Left colon (tissue), 2 donors: ENCODE measurements at regions not wholly inside any gene's neighbourhood (a gene's known extent, or its start where the extent isn't known, plus 50 kb on each side); places are given as distances from the start of the nearest gene placed in this dataset.
A peak's percentile ranks its signal among the peaks of the same experiment; 100 is the strongest.

Experiments
- ATAC-seq: fragments of 200-7000 bp; cut with Tn5 transposase; one replicate; pipeline ENCODE4 v1.9.1; 2020; ENCODE audit warnings: mild to moderate bottlenecking, moderate library complexity
- DNase-seq, 2 donors: peaks; one replicate each; pipeline ENCODE4 v3.0.0-alpha.2; 2020
- intact Hi-C, 2 donors: fragments of 100-400 bp; cut with DNase I in 1 of 2; cut with micrococcal nuclease in 1 of 2; formaldehyde crosslinking; loops; one replicate each; pipeline versions ENCODE4 v1.11.2 to v1.14.0; 2022; cut with DNase I, micrococcal nuclease
- donor health status: DM: no; HTN: no; CAD: no.
- donor health status: DM: yes; HTN: yes; CAD: no.

DNA sequence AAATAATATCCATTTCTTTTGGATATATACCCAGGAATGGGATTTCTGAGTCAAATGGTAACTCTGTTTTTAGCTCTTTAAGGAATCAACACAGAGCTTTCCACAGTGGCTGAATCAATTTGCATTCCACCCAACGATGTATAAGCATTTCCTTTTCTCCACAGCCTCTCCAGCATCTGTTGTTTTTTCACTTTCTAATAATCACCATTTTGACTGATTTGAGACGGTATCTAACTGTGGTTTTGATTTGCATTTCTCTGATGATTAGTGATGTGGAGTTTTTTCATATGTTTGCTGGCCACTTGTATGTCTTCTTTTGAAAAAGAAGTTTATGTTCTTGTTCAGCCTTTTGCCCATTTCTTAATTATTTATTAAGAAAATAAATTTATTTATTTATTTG, 352.2 kb upstream of the OBI1 start:
- intact Hi-C loops = no loop called here
- no peak for ATAC-seq

DNA sequence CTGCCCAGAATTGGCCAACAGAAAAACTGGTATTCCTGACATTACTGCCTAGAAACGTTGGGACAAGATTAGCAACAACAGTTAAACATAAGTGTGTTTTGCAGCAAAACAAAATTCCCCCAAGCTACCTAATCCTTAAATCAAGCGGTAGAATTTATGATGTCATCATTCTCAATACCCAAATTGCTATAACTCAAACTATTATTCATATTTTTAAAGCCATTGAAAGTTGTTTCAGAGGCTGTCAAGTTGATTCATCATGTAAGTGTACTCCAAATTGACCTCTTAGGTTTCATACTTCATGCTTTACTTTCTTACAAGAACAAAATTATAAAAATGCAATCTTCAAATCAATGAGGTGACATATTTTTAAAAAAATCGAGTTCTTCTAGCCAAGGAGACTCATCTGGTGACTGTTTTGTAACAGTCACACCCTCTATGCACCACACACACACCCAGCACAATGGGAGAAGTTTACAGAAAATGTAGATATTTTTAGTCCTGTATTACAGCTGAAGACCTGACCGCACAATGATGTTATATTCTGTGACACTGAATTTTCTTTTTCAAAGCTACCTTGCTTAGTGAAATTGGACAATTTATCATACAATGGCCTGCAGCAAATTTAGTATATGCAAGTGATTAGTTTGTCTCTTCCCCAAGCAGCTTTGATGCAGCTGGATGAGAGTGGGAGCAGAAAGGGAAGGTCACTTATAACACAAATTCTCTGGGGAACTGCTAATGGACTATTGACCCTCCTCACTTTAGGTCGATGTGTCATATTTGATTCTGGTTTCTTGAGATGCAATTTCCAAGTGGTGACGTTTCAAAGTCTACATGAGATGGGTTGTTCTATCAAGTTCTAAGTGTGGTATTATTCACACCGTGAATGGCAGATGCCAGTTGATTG, 345.3 kb upstream of the OBI1 start:
- ATAC-seq (no peak), DNase-seq (no peak)
- intact Hi-C loops = no loop called here

More for the DNA sequence above, 352.2 kb upstream of the OBI1 start:
- no peak for DNase-seq

DNA sequence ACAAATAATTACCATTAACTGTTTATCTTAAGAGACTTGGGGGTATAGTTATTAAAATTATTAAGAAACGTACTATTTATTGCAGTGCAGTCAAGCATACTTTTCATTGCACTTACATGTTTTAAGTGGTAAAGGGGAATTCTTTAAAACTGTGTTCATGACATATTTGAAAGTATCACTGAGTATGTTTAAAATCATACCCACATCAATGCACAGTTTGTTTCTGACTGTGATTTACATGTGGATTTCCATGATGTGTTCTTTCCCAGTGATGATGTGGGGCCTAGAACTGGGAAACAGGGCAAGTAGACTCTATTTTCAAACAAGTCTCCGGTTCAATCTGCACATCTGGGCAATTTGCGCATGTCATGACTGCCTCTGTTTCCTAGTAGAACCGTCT, 340.5 kb upstream of the OBI1 start:
- intact Hi-C loops = no loop called here
- no peak for DNase-seq
- no peak for ATAC-seq

DNA sequence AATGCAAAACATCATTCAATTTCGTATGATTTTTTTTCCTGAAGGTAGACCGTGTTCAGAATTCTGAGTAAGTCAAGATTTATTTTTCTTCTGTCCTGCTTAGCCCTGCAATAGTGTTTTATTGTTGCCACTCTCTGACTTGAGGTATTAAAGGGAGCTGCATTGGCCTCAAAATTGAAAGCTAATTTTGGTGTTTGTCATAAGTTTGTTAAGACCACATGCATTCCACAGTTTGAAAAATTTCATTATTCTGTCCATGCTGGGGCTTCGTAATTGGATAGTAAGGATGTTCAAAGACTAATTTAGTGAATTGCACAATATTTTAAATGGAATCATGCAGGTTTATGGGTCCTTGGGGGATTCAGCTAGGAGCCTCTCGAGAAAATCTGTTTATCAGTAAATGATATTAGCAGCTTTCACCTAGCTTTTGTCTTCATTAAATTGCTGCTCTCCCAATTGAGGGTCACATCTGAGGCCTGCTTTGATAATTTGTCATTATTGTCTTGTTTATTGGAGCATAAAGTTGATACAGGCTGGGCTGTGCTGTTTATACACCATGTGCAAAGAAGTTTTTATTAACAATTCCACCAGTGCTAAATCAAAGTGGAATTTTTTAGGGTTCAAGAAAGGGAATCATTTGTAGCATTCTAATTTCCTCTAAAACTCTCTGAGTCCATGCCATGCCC, 339.8 kb upstream of the OBI1 start:
- no peak for DNase-seq
- ATAC-seq = no peak
- intact Hi-C loops = no loop called here

DNA sequence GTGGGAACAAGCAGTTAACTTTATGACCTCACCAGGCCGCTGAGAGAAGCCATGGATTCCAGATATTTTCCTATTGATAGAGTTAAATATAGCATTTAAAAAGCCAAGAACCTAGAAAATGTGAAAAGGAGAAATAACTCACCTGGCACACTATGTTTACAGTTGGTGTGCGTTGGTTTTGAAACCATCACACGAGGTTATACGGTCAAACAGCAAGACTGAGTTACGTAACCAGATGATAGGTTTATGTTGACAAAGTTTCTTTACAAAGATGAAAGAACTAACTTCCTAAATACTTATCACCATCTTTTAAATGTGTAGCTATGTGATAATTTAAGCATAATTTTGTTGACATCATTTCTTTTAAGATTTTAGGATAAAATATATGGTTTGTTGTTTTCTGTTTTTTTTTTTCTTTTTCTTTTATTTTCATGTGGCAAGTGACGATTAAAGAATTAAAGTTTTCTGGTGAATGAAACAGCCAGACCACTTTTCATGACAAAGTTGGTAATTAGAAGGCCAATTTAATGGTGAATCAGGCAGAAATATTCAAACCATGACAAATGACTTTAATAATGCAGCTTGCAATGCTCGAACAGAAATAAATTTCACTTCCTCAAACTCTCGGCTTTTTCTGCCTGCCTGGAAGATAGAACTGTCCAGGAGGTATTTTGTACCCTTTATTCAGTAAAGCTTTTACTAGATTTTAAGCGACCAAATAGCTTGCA, 339.1 kb upstream of the OBI1 start:
- ATAC-seq (no peak), DNase-seq (no peak)
- intact Hi-C loops = no loop called here

DNA sequence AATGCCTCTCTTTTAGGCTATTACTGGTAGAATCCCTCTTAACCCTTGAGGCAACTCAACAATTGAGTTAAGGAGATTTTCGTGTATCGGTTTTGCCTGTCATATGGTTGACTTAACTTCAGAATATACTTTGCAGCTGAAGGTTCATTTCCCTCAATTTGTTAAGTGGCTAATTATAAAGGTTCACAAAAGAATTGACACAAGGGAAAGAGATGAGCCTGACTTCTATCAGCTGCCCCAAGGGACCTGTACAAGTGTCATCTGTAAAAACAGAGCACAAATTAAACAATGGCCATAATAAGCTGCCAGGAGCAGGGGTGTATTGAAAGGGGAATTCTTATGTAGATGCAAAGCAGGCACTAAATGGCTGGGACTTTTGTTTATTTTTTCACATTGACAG, 334.8 kb upstream of the OBI1 start:
- intact Hi-C loops = no loop called here
- ATAC-seq = no peak

DNA sequence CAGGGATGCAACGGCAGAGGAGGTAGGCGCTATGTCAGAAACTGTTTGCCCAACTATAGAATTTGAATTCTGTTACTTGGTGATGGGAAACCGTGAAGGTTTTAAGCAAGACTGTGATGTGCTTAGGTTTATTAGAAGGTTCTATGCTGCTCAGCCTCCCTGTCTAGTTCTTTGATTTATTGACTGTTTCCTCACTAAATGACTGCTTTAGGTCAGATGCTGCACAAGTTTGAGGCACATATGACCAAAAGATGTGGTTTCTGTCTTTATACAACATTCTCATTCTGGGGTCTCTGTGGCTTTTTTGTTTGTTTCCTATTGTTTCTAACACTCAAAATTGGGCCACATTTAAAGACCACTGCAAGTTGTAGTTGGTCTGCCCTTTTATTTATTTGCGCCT, 323.0 kb upstream of the OBI1 start:
- ATAC-seq (no peak), DNase-seq (no peak)
- intact Hi-C loops = no loop called here

More for the DNA sequence above, 334.8 kb upstream of the OBI1 start:
- DNase-seq = no peak

DNA sequence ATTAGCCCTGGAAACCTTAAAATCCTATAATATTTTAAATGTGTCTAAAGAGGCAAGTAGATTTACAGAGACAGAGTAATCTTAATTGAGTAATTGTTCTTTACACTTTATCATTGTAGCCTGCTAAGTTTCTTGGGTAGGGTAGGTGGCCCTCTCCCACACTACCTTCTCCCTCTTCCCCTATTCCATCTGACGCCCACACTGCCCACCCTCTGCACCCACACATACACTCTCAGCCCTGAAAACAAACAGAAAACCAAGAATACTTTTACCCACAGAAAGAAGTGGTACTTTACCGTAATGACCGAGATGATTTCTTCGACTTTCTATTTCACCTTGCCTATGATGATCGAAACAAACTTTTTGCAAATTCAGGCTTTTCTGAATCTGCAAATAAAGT, 320.4 kb upstream of the OBI1 start:
- ATAC-seq = no peak
- intact Hi-C loops = loop anchor here in 1 of 2 donors (5.0 kb wide), 1 partner anchor 842 kb away; no protein-coding TSS in a partner anchor
- no peak for DNase-seq

DNA sequence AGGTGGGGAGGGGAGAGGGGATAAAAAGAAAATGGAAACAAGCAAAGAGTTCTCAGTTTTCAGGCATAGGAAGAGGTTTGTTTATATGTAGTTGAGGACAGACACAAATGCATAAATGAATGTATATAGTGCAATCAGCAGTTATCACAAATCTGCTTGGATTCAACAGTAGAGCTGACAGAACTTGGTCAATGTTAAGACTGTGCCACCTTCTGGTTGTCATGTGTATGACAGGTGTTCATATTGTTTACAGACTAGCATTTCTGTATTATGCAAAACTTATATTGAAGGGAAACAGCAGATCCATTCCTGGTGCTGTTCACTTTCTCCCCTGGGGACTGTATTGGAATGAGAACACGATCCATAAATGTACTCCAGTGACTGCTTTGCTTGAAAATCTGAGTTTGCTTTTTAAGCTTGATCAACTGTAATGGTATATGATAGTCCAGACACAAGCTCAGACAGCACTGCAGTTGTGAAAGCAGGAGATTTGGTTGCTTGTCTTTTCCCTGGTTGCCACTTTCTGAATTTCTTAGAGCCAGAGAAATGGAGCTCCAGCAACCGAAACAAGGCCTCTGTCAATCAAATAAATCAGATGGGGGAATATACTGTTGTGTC, 319.5 kb upstream of the OBI1 start:
- intact Hi-C loops = loop anchor here in 1 of 2 donors (5.0 kb wide), 1 partner anchor 841 kb away; no protein-coding TSS in a partner anchor
- ATAC-seq (peak; percentile 73), DNase-seq (peak in 1 of 2 donors; percentile 20)

DNA sequence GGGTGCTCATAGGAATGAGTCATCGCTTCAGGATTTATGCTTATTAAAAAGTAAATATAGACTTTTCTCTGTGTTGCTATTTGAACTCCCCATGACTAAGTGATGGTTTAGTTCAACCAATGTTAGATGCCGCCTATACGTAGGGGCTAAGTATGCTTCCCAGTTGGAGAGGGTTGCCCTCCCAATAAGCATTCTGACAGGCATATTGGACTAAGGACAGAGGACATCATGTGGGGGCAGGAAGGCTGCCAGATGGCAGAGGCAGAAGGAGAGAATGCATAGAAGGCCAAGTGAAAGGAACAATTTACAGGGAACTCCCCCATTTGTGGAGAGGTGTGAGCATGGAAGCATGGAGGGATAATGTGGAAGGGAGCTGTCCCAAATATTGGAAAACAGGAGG, 318.4 kb upstream of the OBI1 start:
- DNase-seq (no peak), ATAC-seq (no peak)
- intact Hi-C loops = loop anchor here in 1 of 2 donors (5.0 kb wide), 1 partner anchor 840 kb away; no protein-coding TSS in a partner anchor

DNA sequence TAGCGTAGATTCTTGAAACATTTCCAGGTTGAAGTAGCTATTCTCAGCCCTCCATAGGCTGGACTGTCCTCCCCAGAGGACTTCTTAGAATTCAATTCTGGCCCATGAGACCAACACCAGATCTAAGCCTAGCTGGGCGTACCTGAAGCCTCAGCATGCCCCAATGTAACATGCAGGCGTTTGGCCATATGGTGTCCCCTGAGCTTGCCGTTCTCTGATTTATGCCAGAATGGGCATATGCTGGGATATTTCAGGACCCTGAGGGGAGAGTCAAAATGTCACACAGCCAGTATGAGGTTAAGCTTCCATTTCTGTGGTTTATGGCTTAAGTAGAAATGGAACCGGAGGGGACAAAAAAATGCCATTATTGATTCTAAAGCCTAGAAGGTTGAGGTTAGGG, 317.7 kb upstream of the OBI1 start:
- DNase-seq (no peak), ATAC-seq (no peak)
- intact Hi-C loops = loop anchor here in 1 of 2 donors (5.0 kb wide), 1 partner anchor 839 kb away; no protein-coding TSS in a partner anchor

DNA sequence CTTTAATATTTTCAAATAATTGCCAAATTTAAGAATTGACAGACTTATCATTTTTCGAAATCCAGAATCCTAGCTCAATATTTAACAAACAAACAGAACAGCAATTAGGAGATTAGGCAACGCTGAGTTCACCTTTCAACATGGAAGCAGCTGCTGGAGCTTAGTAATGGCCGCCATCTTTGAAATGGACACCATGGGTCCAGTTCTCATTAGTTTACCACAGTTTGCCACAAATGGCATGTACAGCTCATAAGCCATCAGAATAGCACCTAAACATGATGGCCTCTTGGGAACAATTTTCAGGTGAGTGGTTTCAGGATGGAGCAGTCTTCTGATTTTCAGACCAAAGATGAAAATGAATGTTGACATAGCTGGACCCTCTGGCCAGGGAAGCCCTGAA, 313.6 kb upstream of the OBI1 start:
- no peak for DNase-seq
- intact Hi-C loops = no loop called here
- no peak for ATAC-seq

DNA sequence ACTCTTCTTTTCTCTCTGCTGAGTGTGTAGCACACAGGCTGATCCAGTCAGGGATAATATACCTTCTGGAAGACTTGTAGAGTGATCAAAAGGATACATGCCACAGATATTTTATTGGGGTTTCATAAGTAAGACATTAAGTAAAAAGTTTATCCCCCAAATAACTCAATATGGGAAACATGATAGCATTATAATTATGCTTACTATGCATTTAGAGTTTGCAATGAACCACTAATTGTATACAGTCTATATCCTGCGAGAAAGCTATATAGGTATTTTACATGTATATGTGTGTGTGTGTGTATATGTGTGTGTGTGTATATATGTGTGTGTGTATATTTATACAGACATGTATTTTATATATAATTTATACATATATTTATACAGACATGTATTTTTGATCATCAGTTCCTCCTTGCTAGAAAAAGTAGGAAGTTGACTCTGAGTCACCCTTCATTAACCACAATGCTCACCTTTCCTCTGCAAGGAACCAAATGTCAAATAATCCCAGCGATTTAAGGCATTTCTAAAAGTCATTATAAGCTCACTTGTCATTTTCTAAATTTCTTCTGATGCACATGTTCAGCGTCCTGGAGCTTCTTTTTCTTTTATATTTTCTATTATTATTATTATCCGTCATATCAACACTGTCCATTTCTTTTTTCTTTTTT, 312.5 kb upstream of the OBI1 start:
- intact Hi-C loops = no loop called here

DNA sequence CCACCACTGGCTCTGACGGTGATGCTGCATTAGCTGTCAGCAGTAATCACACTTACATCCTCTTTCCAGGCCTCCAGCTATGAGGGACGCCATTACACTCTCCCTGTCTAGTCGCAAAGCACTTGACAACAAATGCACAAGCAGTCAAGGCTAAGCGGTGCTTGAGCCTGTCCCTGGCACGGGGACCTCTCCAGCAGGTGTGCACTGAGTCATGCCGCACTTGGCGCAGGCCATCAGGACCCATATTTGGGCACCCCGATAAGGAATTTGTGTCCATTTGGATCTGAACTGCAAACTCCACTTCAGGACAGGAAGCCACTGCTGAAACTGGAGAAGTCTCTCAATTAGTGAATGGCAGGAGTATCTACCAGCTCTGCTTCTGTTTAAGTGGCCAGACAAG, 301.9 kb upstream of the OBI1 start:
- DNase-seq = no peak
- ATAC-seq = no peak
- intact Hi-C loops = no loop called here

More for the DNA sequence above, 312.5 kb upstream of the OBI1 start:
- DNase-seq = no peak
- ATAC-seq = no peak

DNA sequence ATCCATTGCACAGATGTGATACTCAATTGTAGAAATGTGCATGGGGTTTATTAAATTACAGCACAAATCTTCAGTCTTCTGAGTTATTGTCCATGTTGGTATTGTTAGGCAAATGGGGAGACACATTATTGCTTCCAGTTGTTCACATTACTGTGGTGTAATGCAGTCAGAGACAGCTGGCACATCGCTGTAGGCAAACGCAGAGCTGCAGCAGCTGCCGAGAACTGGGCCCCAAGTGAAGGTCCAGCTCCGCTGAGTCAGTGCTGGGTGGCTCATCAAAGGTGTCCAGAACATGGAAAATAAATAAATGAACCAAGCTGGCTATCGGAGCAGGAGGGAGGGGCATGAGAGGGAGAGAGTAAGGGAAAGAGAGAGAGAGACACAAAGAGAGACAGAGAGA, 299.1 kb upstream of the OBI1 start:
- ATAC-seq = no peak
- intact Hi-C loops = no loop called here

DNA sequence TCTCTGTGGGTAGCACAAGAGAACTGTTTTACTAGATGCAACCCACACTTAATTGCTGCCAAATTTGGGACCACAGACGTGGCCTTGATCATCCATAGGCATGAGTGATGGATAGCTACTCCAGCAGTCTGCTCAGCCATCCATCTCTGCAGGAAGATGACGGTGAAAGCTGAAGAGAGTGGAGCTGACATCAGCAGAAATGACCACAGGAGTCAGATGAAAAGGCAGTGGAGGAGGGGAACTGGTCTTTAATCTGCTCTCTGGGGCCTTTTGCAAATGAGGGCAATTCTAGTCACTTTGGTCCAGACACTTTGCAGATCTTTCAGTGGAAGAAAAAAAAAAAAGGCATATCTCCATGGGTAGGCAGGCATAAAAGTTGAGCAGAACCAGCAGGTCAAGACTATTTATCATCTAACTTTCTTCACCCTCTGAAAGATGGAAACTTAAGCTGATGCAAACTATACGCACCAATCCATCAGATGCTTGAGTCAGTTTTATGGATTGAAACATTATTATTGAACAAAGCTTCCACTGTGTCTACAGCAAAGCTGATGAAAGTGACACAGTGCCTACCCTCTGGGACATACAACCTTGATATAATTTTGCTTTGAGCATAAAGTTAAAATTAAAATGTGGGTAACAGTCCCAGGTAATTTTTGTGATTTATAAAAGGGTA, 281.6 kb upstream of the OBI1 start:
- ATAC-seq = no peak
- intact Hi-C loops = no loop called here
- no peak for DNase-seq

More for the DNA sequence above, 299.1 kb upstream of the OBI1 start:
- DNase-seq = no peak

DNA sequence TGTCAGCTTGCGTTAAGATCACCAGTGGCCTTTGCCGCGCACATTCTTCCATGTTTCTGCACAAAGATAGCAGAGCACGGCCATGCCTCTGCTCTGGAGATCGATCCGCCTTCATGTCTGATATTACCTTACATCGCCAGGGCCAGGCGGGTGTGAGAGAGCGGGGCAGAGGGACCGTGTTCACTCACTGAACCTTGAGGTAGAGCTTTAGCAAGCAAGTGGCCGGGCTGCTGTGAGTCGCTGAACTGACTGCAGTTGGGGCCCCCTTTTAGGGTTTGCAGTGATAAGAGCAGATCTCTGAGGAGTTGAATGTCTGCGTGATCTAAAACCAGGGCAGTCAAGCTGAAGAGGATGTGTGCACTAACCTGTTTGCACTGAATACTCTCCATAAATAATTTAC, 275.4 kb upstream of the OBI1 start:
- DNase-seq (no peak), ATAC-seq (no peak)
- intact Hi-C loops = no loop called here

DNA sequence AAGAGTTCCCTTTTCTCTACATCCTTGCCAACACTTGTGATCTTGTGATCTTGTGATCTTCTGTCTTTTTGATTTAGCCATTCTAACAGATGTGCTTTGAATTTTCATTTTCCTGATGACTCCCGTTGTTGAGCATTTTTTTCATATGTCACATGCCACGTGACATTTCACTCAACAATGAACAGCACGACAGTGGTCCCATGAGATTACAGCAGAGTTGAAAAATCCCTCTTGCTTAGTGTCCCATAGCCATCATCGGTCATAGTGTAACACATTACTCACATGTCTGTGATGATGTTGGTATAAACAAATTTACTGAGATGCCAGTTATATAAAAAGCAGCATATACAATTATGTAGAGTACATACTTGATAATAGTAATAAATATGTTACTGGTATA, 256.1 kb upstream of the OBI1 start:
- intact Hi-C loops = no loop called here
- no peak for DNase-seq
- no peak for ATAC-seq
